OCI-LY7 (cell line): ENCODE measurements at regions not wholly inside any gene's neighbourhood (a gene's known extent, or its start where the extent isn't known, plus 50 kb on each side); places are given as distances from the start of the nearest gene placed in this dataset.
"Not testable (repeated sequence)": the region's sequence is repeated elsewhere in the genome, so short reads cannot be mapped to it uniquely, and the experiment has no call there.

Experiments used
- EZH2phosphoT487 ChIP-seq: fragments of 200-600 bp; sonication (generic); IDR thresholded peaks from 2 replicates; pipeline ENCODE4 v1.6.1; 2018; ENCODE audit warnings: low read depth, borderline replicate concordance, mild to moderate bottlenecking, mixed run types, antibody characterized with exemption, low read length, moderate library complexity, mixed read lengths
- TF ChIP-seq, protein P1 (sequence below): fragments of 200-600 bp; sonication (generic); conservative IDR thresholded peaks from 2 replicates; pipeline ENCODE4 v1.5.1; 2014; ENCODE audit warnings: mild to moderate bottlenecking, antibody characterized with exemption, low read length, moderate library complexity, mixed read lengths

DNA sequence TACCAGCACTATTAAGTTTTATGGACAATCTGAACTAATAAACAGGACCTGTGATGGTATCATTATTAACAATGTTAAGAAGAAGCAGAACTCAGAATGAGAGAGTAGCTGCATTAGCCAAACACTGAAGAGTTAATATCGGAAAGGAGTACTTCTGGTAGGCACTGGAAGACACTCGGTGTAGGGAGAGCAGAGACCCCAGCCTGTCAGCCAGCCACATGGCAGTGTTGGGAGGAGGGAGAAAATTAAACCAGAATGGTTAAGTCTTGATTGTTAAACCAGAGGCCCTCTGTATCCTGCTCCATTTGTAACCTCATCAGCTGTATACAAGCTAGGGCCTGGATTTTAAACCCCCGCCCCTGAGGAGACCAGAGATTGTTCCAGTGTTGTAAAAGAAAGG is 263.3 kb downstream of the SRGAP2C start:
- TF ChIP-seq, protein P1, sequence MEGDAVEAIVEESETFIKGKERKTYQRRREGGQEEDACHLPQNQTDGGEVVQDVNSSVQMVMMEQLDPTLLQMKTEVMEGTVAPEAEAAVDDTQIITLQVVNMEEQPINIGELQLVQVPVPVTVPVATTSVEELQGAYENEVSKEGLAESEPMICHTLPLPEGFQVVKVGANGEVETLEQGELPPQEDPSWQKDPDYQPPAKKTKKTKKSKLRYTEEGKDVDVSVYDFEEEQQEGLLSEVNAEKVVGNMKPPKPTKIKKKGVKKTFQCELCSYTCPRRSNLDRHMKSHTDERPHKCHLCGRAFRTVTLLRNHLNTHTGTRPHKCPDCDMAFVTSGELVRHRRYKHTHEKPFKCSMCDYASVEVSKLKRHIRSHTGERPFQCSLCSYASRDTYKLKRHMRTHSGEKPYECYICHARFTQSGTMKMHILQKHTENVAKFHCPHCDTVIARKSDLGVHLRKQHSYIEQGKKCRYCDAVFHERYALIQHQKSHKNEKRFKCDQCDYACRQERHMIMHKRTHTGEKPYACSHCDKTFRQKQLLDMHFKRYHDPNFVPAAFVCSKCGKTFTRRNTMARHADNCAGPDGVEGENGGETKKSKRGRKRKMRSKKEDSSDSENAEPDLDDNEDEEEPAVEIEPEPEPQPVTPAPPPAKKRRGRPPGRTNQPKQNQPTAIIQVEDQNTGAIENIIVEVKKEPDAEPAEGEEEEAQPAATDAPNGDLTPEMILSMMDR, result not testable (repeated sequence)
- not testable (repeated sequence) for TF ChIP-seq EZH2phosphoT487
